Esophagus squamous epithelium (tissue), 5 donors: ENCODE measurements at regions not wholly inside any gene's neighbourhood (a gene's known extent, or its start where the extent isn't known, plus 50 kb on each side); places are given as distances from the start of the nearest gene placed in this dataset.

ENCODE experiments used
- DNase-seq: peaks from one replicate; lab custom pipeline; 2025; lab: John Stamatoyannopoulos, UW
- H3K27ac ChIP-seq, 4 donors: fragments of 200-600 bp; sonication (generic); one replicate each; pipeline ENCODE4 v1.5.1; 2016 to 2019; ENCODE audit warnings: mild to moderate bottlenecking in 1 of 4
- H3K27me3 ChIP-seq, 4 donors: fragments of 200-600 bp; sonication (generic); 1 replicate in 3 of 4; 2 replicates in 1 of 4; pipeline versions ENCODE4 v1.5.1 to v1.6.0; 2017 to 2021; ENCODE audit warnings: antibody characterized with exemption in 1 of 4
- H3K36me3 ChIP-seq, 3 donors: fragments of 200-600 bp; sonication (generic); one replicate each; pipeline ENCODE4 v1.5.1; 2016 to 2019
- H3K4me1 ChIP-seq, 3 donors: fragments of 200-600 bp; sonication (generic); one replicate each; pipeline ENCODE4 v1.5.1; 2017 to 2019
- H3K4me3 ChIP-seq, 4 donors: fragments of 200-600 bp; sonication (generic); 1 replicate in 3 of 4; 2 replicates in 1 of 4; pipeline ENCODE4 v1.5.1; 2016 to 2019; ENCODE audit warnings: mild to moderate bottlenecking in 2 of 4, moderate library complexity in 1 of 4
- H3K9me3 ChIP-seq, 3 donors: fragments of 200-600 bp; sonication (generic); one replicate each; pipeline ENCODE4 v1.5.1; 2016 to 2019
- POLR2A ChIP-seq, 4 donors: fragments of 450-650 bp; IDR thresholded peaks; one replicate each; pipeline ENCODE4 v1.6.1; 2017; ENCODE audit warnings: antibody characterized with exemption in 4 of 4, mild to moderate bottlenecking in 4 of 4, moderate library complexity in 3 of 4
- WGBS, 2 donors: methylation state at CpG; one replicate each; pipeline ENCODE4 v1.1.5; 2018; 5-methylcytosine and 5-hydroxymethylcytosine counted together
- intact Hi-C: fragments of 100-400 bp; cut with DNase I; formaldehyde crosslinking; loops from one replicate; pipeline ENCODE4 v1.15.0; 2022
- TF ChIP-seq, protein P1 (sequence below), 6 experiments: fragments of 450-650 bp in 4 of 6; fragments of 200-600 bp in 2 of 6; sonication (generic) in 2 of 6; IDR thresholded peaks; one replicate each; pipeline ENCODE4 v1.5.1; 2016 to 2019; ENCODE audit warnings: antibody characterized with exemption in 6 of 6, mild to moderate bottlenecking in 4 of 6, moderate library complexity in 4 of 6
- donor health status: DM: yes; HTN: yes; CAD: no.

- Histone ChIP-seq H3K27ac (no peak overlapping the region), H3K4me3 (no peak overlapping the region), H3K36me3 (no peaks in the 10 kb centered on the region), H3K9me3 (no peaks in the 10 kb centered on the region), H3K4me1 (no peaks in the 10 kb centered on the region), H3K27me3 (no peaks in the 10 kb centered on the region)
- TF ChIP-seq, protein P1, sequence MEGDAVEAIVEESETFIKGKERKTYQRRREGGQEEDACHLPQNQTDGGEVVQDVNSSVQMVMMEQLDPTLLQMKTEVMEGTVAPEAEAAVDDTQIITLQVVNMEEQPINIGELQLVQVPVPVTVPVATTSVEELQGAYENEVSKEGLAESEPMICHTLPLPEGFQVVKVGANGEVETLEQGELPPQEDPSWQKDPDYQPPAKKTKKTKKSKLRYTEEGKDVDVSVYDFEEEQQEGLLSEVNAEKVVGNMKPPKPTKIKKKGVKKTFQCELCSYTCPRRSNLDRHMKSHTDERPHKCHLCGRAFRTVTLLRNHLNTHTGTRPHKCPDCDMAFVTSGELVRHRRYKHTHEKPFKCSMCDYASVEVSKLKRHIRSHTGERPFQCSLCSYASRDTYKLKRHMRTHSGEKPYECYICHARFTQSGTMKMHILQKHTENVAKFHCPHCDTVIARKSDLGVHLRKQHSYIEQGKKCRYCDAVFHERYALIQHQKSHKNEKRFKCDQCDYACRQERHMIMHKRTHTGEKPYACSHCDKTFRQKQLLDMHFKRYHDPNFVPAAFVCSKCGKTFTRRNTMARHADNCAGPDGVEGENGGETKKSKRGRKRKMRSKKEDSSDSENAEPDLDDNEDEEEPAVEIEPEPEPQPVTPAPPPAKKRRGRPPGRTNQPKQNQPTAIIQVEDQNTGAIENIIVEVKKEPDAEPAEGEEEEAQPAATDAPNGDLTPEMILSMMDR (IDR thresholded peaks at IDR 0.05): no peak
- TF ChIP-seq POLR2A (IDR thresholded peaks at IDR 0.05): no peak
- WGBS, 2 donors: 42 to 57% methylated on average over 3 of the region's 3 CpGs
- intact Hi-C loops: no loop called here
- DNase-seq: no peak
Observed at GRCh38 chr13:104757712-104758111, 1691.5 kb upstream of the SLC10A2 start.

DNA sequence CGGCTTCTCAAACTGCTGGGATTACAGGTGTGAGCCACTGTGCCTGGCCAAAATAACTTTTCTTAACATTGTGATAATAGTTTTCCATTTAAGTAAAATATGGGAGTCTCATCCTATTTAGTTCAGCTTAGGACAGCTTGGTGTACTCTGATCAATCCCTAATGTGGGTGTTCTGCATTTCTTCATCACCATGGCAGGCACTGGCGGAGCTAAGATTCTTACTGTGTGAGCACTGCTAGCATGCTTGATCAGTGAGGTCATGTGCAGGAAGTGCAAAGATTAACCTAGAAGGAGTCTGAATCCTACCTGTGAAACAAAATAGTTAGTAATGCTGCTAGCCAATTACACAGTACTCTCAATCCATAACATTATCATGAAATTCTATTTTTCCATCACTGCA lies 1684.2 kb upstream of the SLC10A2 start:
- TF ChIP-seq, protein P1 (IDR thresholded peaks at IDR 0.05): no peak
- no peak for TF ChIP-seq POLR2A (IDR thresholded peaks at IDR 0.05)
- Histone ChIP-seq H3K36me3 (no peaks in the 10 kb centered on the region), H3K27me3 (no peaks in the 10 kb centered on the region), H3K4me1 (no peaks in the 10 kb centered on the region), H3K27ac (no peak overlapping the region), H3K4me3 (no peak overlapping the region), H3K9me3 (no peaks in the 10 kb centered on the region)
- intact Hi-C loops: no loop called here
- DNase-seq: no peak
- WGBS, 2 donors: 89% methylated on average over 1 to 2 of the region's 2 CpGs

DNA sequence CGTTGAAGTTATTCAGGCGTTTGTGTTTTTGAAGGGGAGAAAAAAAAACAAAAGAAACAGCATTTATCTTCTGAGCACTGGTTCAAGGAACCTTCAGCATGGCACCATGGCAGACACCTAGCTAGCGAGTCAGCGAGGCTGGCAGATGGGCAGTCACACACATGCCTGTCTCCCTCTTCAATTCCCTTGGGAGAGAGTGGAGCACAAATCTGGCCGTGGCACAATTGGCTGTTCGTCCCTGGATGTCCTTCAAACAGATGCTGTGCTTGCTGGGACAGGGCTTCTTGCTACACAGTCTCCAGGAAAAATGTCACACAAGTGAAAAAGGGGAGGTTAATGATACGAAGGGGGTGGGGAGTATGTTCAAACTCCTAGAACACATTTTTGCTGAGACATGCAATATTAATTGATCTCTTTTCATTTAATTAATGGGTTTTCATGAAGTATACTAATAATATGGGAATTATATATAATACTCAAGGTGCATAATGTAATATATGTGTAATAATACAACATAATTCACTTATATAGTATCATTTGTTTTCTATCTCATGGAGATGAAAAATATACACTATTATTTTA lies 1674.5 kb upstream of the SLC10A2 start:
- DNase-seq: no peak
- H3K4me3 ChIP-seq: no peak overlapping the region
- H3K4me1 ChIP-seq: no peaks in the 10 kb centered on the region
- 65 to 80% methylated on average over 7 of the region's 7 CpGs for WGBS, 2 donors
- no peaks in the 10 kb centered on the region for H3K27me3 ChIP-seq
- intact Hi-C loops: no loop called here
- TF ChIP-seq, protein P1 (IDR thresholded peaks at IDR 0.05): no peak
- no peaks in the 10 kb centered on the region for H3K9me3 ChIP-seq
- H3K27ac ChIP-seq: no peak overlapping the region
- no peaks in the 10 kb centered on the region for H3K36me3 ChIP-seq

DNA sequence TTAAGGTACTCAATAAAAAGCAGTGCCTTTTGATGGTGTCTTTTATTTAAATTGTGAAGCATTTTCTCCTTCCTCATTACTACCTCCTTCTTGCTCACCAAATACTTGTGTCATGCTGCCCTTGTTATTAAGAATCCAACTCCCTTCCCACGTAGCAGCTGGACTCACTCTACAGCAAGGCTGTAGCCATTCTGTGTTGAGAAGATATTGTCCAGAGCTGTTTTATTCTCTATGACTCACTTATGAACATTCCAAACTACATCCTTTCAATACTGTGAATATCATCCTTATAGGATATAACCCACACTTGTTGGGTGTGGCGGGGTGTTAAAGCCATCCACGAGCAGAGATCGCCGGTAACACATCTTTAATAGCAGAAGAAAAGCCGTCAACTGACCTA lies 1671.5 kb upstream of the SLC10A2 start:
- H3K27ac ChIP-seq: no peak overlapping the region
- no peaks in the 10 kb centered on the region for H3K4me1 ChIP-seq
- H3K9me3 ChIP-seq: no peaks in the 10 kb centered on the region
- 79 to 80% methylated on average over 6 of the region's 6 CpGs for WGBS, 2 donors
- H3K36me3 ChIP-seq: no peaks in the 10 kb centered on the region
- no peak for TF ChIP-seq POLR2A (IDR thresholded peaks at IDR 0.05)
- TF ChIP-seq, protein P1 (IDR thresholded peaks at IDR 0.05): no peak
- DNase-seq: no peak
- H3K27me3 ChIP-seq: no peaks in the 10 kb centered on the region
- intact Hi-C loops: no loop called here
- H3K4me3 ChIP-seq: no peak overlapping the region

GRCh38 chr13:104733427-104733826 lies 1667.2 kb upstream of the SLC10A2 start:
- Histone ChIP-seq H3K4me3 (no peak overlapping the region), H3K9me3 (no peaks in the 10 kb centered on the region), H3K27me3 (no peaks in the 10 kb centered on the region), H3K36me3 (no peaks in the 10 kb centered on the region), H3K4me1 (no peaks in the 10 kb centered on the region), H3K27ac (no peak overlapping the region)
- 64 to 71% methylated on average over 1 of the region's 1 CpG for WGBS, 2 donors
- intact Hi-C loops: no loop called here
- no peak for TF ChIP-seq POLR2A (IDR thresholded peaks at IDR 0.05)
- TF ChIP-seq, protein P1 (IDR thresholded peaks at IDR 0.05): no peak
- no peak for DNase-seq
